Ureter (tissue), 1 donor: ENCODE measurements at regions not wholly inside any gene's neighbourhood (a gene's known extent, or its start where the extent isn't known, plus 50 kb on each side); places are given as distances from the start of the nearest gene placed in this dataset.
"Not testable (repeated sequence)": the region's sequence is repeated elsewhere in the genome, so short reads cannot be mapped to it uniquely, and the experiment has no call there.

Experiments
- DNase-seq: peaks from one replicate; pipeline ENCODE4 v3.0.0-alpha.2; 2020; ENCODE audit warnings: low spot score
- donor health status: DM: yes; HTN: yes; CAD: no.

DNA sequence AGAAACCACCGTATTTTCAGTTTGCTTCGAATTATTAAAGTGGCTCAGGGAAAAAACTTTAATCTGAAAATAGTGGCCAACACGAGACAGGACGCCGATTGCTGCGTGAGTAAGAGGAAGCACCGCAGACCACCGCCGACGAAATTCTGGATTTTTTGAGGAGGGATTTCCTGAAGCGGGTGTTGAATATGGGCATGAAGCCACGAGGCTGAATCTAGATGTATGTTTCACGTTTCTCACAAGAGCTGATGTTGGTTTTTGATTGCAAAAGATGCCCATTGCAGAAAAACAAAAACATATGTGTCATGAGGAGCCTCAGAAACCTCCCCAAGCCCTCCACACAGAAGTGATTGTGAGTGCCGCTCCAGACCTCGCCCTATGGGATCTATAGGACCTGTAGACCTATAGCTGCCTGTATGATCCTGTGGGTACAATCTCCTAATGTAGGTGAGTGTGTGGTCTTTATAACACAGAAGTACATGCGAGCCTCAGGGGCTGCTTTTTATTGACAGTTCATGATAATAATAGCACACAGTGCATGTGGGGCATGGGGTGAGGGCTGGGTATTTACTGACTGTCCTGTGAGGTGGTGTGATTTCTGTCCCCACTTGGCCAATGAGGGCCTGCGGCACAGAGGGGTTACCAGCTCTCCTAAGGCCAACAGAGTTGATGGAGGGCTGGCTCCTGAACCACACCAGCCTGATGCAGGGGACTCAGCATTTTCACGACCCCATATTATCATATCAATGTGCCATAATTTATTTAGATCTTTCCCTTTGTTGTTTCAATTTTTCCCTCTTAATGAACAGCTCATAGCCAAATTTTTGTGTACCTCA lies 243.9 kb downstream of the DLL1 start:
- peak; percentile 12 for DNase-seq

DNA sequence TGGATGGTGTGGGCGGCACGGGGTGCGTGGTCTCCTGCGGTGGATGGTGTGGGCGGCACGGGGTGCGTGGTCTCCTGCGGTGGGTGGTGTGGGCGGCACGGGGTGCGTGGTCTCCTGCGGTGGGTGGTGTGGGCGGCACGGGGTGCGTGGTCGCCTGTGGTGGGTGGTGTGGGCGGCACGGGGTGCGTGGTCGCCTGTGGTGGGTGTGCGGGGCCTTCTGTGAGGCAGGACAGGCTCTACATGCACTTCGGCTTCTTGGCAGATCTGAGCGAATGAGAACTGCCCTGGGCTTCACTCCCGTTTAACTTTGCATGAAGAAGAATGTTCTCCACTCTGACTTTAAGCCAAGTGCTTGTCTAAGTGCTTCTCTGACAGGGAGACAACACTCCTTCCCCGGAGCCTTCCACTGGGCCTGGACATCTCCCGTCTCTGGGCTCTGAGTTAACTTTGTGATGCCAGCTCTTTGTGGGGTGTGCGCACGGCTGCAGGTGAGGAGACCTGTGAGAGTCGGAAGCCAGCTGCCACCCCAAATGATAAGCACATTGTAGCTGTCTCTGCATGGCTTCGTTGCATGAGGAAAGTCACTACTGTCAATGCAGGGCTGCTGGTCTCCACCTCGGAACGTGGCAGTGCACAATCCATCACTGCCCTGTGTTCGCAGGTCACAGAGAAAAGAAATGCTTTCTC lies 244.8 kb downstream of the DLL1 start:
- DNase-seq: no peak

DNA sequence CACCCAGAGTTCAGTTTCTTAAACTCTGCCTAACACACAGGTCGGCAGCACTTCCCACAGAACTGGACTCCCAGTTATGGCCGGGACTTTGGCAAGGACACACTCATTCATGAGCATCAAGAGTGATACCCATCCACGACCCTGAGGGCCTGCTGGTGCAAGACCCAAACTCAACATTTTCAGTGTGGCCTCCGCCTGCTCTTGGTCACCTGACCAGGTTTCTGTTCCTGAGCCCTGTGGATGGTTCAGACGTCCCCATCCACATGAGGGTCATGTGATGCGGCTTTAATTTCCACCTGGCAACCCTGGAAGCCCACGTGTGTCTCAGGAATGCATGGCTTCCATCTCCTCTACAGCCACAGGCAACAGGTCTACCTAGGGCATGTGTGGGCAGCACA lies 245.3 kb downstream of the DLL1 start:
- no peak for DNase-seq

DNA sequence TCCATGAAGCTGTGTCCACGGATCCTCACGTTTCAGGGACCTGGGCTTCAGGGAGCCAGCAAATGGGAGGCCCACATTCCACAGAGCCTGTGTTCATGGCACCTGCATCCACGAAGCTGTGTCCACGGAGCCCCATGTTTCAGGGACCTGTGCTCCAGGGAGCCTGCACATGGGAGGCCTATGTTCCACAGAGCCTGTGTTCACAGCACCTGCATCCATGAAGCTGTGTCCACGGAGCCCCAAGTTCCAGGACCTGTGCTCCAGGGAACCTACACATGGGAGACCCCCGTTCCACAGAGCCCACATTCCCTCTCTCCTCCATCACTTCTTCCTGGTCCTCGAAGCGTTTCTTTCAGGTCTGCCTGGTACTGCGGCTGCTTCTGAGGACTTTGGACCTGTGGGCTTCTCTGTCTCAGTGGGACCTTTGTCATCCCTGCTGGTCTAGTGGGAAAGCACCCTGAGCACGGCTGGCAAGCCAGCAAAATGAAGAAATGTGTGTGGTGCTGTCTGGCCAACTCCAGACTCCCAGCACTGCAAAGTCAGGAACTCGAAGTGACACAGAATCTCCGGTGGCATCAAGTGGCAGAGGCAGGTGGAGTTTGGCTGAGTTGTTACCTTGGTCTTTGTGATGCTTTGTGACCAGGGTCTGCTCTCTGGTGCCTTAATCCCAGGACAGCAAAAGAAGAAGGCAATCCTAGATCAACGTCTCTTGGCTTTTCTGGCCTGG lies 245.9 kb downstream of the DLL1 start:
- DNase-seq: no peak

DNA sequence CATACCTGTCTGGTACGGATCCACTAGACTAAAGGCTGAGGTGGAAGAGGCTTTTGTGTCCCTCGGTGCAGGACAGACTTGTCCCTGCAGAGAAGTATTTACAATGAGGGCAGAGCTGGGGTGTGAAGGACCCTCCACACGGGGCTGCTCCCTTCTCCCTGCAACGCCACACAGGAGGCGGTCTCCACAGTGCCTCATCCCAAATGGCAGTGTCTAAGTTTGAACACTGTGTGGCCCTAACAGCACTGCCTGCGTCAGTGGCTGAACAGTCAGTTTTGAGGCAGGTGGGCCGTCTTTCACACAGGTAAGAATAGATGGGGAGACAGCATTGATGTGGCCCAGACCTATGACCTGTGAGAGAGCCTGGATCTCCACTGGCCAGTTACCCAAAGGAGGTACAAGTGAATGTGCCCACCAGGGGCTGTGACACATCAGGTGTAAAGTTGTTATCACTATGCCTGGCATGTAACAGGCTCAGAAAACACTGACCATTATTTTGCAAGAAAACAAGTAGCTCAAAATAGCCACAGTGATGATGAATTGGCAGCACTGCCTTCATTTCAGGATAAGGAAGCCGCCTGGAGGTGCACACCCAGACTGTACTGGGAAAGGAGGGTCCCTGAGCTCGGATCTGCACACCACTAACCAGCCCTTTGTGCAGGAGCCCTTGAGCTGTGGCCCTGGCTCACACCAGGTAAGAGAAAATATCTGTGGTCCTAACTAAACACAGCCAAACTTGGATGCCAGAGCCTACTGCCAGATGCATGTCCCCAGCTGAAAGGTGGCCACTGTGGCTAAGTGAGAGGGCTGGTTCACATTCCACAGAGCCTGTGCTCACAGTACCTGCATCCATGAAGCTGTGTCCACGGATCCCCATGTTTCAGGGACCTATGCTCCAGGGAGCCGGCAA lies 246.7 kb downstream of the DLL1 start:
- DNase-seq: no peak

DNA sequence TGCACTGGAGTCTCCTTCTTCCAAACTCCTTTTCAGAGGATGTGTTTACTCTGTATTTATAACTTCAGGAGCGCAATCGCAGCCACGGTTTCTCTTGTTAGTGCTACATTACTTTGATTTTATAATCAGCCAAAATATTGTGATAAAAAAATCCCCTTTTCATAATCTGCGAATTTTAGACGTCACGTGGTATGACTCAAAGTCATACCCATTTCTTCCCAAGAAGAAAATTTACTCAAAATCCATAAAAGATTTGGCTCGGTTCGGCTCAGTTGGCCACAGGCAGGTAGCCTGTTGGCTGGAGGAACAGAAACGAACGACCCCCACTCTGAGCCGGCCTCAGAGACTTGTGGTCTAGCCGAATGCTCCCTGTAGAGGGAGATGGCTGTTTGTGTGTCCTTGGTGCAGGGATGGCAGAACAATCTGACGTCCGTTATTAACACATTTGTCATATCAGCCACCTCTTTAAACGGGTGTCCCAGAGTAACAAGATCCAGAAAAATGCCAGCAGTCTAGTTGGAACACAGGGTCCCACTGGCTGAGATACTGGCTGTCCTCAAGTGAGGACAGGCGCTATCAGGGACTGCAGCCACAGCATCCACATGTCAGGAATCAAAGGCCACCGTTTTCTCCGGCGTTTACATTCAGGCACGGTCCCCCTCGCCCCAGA lies 247.6 kb downstream of the DLL1 start:
- DNase-seq: no peak

DNA sequence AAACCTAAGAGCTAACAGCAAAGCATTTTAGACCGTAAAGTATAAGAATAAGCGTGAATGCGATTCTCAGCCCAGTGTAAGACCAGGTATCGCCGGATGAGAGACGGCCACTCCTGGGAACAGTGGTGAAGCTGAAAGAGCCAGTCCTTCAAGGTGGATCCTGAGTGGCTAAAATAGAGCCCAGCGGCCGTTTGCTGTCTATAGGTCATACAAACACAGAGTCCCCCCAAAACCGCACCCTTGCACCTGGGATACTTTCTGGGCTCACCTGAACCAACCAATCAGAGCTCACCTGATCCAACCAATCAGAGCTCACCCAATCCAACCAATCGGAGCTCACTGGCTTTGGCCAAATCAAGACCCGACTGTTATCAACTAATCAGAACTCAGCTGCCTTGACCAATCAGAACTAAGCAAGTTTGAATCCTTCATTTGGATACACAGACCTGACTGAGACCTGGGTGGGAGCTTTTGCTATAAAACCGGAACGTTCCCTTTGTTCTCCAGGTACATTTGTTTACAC lies 248.2 kb downstream of the DLL1 start:
- DNase-seq: no peak

DNA sequence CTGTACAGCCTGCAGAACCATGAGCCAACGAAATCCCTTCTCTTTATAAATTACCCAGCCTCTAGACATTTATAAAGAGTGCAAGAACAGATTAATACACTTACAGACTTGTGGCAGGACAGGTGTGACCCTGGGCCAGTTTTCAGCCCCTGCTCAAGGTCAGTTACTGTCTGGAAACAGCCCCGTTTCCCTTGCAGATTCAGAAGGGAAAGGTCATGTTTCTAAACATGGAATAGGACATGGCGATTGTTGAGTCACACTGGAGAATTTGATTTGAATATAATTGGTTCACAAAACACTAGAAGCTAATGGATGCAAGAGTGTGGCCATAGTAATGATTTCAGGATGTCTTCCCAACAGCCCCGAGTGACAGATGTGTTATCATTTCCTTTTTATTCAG lies 248.8 kb downstream of the DLL1 start:
- no peak for DNase-seq

DNA sequence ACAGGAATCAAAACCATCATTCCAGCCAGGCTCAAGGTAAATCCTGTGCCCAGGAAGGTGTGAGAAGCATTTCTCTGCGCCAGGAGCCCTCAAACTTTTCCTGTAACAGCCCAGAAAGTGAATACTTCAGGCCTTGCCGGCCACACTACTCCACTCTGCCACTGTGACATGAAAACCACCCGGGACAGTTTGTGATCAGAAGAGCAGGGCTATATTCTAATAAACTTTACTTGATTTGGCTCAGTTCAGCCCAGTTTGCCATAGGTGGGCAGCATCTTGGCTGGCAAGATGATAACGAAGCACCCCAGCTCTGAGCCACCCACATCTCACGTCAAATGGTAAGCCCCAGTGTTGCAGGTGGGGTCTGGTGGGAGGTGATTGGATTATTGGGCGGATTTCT lies 249.4 kb downstream of the DLL1 start:
- no peak for DNase-seq

DNA sequence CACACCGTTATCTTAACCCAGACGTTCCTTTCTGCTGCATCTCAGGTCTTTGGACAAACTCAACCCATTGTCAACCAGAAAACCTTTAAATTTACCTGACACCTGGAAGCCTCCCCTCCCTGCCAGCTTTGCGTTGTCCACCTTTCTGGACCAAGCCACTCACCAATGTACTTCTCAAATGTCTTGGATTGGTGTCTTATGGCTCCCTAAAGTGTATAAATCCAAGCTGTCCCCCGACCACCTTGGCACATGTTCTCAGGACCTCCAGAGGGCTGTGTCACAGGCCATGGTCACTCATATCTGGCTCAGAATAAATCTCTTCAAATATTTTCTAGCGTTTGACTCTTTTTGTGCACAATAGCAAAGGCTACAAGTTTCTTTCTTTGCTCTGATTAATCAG lies 250.0 kb downstream of the DLL1 start:
- no peak for DNase-seq

DNA sequence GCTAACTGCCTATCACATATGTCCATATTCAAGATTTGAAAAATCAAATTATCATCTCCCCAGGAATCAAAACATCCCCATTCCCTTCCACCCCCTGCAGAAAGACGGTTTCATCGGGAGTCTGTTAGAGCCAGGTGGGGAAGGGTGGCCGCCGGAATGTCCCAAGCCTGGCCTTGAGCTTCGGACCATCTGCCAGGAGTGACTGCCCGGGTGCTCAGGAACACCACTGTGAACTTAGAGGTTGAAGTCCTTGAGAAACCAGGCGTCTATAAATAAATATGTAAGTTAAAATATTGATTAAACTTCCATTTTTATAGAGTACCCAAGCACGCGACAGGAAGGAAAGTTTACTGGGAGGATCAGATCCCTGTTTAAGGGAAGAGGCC lies 250.8 kb downstream of the DLL1 start:
- no peak for DNase-seq

DNA sequence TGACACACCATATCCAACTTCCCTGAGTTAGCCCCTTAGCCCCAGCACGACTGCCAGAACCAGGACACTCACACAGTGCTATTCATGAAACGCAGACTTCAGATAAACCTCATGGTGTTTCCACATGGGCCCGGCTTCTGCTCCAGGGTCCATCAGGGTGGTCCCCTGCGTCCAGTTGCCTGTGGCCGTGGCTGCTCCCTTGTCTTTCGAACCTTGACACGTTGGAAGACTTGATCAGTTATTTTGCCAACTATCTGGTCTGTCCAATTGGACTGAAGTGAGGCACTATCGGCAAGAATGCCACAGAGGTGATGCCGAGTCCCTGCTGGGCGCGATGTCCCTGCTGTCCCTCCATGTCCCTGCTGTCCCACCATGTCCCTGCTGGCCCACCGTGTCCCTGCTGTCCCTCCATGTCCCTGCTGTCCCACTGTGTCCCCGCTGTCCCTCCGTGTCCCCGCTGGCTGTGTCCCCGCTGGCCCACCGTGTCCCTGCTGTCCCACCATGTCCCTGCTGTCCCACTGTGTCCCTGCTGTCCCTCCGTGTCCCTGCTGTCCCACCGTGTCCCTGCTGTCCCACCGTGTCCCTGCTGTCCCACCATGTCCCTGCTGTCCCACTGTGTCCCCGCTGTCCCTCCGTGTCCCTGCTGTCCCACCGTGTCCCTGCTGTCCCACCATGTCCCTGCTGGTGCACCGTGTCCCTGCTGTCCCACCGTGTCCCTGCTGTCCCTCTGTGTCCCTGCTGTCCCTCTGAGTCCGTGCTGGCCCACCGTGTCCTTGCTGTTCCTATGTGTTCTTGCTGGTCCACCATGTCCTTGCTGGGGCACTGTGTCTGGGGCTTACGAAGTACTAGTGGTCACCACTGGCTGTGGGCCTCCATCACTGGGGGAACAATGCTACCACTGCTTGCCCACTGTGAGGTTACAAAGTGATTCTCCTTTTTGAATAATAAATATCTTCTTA lies 251.4 kb downstream of the DLL1 start:
- DNase-seq: no peak

DNA sequence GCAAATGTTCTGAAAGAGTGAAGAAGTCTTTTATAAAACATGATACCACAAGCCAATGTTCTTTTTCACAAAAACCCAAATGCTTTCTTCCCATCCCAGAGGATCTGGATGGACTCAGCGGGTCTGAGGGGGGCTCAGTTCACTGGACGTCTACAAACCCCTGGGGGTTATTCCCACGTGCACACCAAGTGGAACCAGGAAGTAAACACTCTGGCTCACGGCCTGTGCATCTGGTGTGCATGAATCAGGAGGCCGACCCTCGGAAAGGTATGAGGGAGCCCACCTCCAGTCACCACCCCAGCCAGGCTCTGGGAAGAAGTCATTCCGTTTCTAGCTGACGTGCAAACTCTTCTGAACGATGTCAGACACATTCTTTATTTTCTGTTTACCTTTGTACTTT lies 252.2 kb downstream of the DLL1 start:
- no peak for DNase-seq

DNA sequence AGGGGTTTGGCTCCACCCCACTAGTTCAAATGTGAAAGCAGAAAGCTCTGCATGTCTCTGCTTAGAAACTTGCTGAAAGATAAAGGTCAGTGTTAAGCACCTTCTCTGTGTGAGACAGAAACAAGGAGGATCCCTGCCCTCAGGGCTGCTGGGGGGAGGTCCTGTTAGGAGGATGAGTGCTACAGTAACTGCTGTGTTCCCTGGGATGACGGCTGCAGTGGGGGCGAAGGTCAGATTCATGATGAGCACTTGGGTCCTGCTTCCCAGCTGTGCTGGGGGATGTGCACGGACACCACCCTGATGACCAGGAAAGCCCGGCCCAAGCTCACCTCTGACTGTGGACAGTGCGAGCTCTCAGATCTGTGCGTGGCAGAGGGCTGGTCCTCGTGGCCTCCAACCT lies 252.6 kb downstream of the DLL1 start:
- no peak for DNase-seq

DNA sequence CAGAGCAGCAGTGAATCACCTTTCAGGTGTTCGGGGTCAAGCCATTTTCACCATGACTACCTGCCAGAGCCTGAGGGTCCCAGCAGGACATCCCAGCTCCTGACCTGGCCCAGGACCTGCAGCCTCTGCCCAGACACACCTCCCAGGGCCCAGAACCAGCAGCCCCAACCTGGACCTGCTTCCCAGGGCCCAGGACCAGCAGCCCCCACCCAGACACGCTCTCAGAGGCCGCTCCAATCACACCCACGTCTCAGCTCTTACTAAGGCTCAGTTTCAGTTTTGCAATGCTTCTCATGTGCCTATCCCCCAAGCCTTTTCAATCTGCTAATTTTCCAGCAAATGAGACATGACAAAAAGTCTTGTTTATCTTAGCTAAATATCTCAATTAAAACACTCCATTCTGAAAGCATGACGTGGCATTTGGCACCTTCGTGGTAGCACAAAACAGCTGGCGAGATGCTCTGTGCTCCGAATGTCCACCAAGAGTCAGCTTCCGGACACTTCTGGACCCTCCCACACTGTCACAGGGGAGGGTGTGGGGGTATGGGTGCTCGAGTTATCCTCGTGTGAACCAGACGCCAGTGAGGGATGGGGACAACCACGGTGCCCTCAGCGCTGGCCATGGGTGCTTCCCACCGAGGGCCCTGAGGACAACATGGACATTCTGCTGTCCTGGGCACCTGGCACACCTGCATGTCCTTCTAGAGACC lies 253.2 kb downstream of the DLL1 start:
- DNase-seq: peak; percentile 26

DNA sequence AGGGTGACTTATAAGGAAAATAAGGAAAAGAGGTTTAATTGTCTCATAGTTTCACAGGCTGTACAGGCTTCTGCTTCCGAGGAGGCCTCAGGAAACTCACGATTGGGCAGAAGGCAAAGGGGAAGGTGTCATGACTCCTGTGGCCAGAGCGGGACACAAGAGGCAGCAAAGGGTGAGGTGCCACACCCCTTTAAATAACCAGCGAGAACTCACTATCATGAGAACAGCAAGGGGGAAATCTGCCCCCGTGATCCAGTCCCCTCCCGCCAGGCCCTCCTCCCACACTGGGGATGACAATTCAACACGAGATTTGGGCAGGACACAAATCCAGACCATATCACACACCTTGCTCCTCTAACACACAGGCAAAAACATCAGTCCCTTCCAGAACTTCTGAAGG lies 254.0 kb downstream of the DLL1 start:
- no peak for DNase-seq

DNA sequence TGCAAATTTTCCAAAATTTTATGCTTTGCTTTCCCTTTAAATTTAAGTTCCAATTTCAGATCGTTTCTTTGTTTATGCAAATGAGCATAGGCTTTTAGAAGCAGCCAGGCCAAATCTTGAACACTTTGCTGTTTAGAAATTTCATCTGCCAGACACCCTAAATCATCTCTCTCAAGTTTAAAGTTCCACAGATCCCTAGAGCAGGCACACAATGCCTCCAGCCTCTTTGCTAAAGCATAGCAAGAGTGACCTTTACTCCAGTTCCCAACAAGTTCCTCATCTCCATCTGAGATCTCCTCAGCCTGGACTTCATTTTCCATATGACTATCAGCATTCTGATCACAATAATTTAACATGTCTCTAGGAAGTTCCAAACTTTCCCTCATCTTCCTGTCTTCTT lies 254.5 kb downstream of the DLL1 start:
- DNase-seq: not testable (repeated sequence)

DNA sequence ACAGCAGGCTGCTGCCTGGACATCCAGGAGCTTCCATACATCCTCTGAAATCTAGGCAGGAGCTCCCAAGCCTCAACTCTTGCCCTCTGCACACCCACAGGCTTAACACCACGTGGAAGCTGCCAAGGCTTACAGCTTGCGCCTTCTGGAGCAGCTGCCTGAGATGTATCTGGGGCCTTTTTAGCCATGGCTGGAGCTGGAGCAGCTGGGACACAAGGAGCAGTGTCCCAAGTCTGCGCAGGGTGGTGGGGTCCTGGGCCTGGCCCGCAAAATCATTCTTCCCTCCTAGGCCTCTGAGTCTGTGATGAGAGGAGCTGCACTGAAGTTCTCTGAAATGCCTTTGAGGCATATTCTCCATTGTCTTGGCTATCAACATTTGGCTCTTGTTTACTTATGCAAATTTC lies 255.0 kb downstream of the DLL1 start:
- no peak for DNase-seq

DNA sequence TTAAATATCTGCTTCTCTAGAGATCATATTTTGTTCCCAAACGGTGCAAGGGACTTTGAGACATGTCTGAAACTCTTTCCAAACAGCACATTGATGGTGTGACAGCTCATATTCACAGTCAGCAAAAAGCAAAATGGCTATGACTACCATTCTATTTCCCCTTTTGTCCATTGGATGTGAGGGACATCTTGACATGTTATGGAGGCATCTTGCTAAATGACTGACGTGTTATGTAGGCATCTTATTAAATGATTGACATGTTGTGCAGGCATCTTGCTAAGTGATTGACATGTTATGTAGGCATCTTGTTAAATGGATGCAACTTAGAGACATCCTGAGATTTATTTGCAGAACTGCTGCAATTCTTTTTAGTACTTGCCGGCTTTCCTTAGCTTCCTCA lies 255.8 kb downstream of the DLL1 start:
- DNase-seq: no peak
